AG04449 (cell line): ENCODE measurements at regions not wholly inside any gene's neighbourhood (a gene's known extent, or its start where the extent isn't known, plus 50 kb on each side); places are given as distances from the start of the nearest gene placed in this dataset.

Experiments used
- CTCF ChIA-PET: fragments of 350-600 bp; formaldehyde crosslinking; extraction: SDS; loops from one replicate; lab custom pipeline; 2021; ENCODE audit warnings: antibody characterized with exemption; lab: Yijun Ruan, JAX
- POLR2A ChIA-PET: fragments of 400-600, 350-600 bp; formaldehyde crosslinking; extraction: SDS; loops from one replicate; lab custom pipeline; 2020; ENCODE audit warnings: antibody characterized with exemption, inconsistent platforms; lab: Yijun Ruan, JAX
- DNase-seq: peaks from one replicate; pipeline ENCODE4 v3.0.0-alpha.2; 2010; ENCODE audit warnings: low read depth, low spot score
- H3K4me3 ChIP-seq: 2 replicates; pipeline ENCODE4 v1.5.1; 2011; ENCODE audit warnings: low read depth, mild to moderate bottlenecking, control low read depth, low read length
- TF ChIP-seq, protein P1 (sequence below): IDR thresholded peaks from one replicate; pipeline ENCODE4 v1.5.1; 2011; ENCODE audit warnings: mild to moderate bottlenecking, moderate library complexity, low read length, control low read depth, inconsistent platforms; ENCODE audit not compliant: insufficient read depth; ENCODE audit errors: missing control alignments

DNA sequence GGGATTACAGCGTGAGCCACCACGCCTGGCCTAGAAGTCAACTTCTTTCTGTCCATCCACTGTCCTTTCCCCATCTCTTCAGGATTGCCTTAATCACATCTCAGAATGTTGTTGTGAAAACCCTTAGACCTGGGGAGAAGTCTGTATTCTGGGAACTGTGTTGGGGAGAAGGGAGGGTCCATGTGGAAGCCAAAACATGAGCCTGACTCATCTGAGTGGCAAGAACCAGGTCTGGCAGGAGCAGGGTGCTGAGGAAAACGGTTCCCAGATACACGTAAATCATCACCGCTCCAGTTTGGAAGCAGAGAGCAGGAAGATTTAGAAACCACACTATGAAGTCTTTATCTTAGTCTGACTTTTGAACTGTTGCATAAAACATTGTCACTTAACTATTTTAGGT, 245.6 kb upstream of the RGS6 start:
- TF ChIP-seq, protein P1, sequence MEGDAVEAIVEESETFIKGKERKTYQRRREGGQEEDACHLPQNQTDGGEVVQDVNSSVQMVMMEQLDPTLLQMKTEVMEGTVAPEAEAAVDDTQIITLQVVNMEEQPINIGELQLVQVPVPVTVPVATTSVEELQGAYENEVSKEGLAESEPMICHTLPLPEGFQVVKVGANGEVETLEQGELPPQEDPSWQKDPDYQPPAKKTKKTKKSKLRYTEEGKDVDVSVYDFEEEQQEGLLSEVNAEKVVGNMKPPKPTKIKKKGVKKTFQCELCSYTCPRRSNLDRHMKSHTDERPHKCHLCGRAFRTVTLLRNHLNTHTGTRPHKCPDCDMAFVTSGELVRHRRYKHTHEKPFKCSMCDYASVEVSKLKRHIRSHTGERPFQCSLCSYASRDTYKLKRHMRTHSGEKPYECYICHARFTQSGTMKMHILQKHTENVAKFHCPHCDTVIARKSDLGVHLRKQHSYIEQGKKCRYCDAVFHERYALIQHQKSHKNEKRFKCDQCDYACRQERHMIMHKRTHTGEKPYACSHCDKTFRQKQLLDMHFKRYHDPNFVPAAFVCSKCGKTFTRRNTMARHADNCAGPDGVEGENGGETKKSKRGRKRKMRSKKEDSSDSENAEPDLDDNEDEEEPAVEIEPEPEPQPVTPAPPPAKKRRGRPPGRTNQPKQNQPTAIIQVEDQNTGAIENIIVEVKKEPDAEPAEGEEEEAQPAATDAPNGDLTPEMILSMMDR: no peak
- ChIA-PET CTCF (no interaction called here), POLR2A (no interaction called here)
- no peak overlapping the region for H3K4me3 ChIP-seq
- no peak for DNase-seq

DNA sequence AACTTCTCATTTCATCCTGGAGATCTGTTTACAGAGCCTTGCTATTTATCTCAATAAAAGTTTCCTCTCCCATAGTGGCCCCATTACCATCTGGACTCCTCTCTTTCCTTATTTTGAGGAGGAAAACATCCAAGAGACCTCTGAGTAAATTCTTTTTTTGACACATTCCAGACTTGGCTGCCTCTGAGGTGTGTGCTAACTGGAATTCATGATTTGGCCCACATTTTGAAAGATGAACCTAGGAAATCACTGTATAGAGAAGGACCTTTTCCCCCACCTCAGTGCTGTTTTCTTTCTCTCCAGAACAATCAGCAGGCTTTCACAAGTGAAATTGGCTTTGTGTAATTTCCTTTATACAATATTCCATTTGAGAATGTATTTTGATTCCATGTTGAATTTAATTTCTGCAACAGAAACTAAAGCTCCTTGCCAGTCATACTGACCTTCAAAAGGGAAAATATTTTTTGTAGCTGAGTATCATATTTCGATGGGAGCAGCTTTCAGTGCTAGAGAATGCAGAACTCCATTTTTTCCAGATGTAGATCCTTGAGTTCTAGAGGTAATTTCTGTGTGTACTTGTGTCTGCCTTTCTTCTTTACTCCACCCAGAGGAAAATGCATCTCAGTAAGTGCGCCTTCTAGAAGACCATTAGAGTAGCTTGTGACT, 244.9 kb upstream of the RGS6 start:
- CTCF ChIA-PET: no interaction called here
- no peak for DNase-seq
- POLR2A ChIA-PET: no interaction called here
- no peak overlapping the region for H3K4me3 ChIP-seq
- TF ChIP-seq, protein P1: no peak

DNA sequence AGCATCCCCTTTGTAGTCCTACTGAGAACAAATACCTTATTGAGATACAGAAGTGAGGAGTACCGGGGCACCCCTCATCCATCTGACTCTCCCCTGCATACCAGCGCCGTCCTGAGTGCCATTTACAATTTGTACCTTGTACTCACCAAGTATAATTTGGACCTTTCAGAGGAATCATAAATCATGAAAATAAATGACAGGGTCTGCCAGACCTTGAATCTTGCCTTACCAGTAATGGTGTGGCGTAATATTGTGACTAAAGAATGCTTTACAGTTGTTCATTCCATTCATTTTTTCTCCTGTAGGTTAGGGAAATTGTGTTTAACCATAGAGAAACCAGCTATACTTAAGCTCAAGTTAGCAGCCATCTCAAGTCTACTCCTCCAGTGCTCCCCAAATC, 243.7 kb upstream of the RGS6 start:
- DNase-seq: no peak
- CTCF ChIA-PET: interaction anchor here (1.1 to 1.2 kb wide), 2 partner anchors 10 to 548 kb away, joined by 3 read pairs; no protein-coding TSS in a partner anchor
- POLR2A ChIA-PET: no interaction called here
- TF ChIP-seq, protein P1: no peak
- no peak overlapping the region for H3K4me3 ChIP-seq

DNA sequence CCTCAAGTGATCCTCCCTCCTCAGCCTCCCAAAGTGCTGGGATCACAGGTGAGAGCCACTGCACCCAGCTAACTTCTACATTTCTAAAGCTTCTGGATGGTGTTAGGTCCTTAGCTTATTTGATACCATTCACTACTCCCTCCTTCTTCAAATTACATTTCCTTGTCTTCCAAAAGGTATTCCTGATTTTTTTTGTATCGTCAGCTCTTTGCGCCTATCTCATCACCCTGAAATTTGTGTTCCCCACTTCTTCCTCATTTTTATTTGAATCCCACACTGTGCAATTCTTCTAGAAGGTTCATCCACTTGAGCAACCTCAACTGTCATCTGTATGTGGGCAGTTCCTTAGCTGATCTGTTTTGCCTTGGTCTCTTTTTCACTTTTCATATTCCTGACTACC, 241.8 kb upstream of the RGS6 start:
- POLR2A ChIA-PET: no interaction called here
- H3K4me3 ChIP-seq: no peak overlapping the region
- CTCF ChIA-PET: interaction anchor here (1.0 to 1.1 kb wide), 2 partner anchors 8 to 62 kb away, joined by 3 to 4 read pairs; no protein-coding TSS in a partner anchor
- TF ChIP-seq, protein P1: no peak
- DNase-seq: no peak

DNA sequence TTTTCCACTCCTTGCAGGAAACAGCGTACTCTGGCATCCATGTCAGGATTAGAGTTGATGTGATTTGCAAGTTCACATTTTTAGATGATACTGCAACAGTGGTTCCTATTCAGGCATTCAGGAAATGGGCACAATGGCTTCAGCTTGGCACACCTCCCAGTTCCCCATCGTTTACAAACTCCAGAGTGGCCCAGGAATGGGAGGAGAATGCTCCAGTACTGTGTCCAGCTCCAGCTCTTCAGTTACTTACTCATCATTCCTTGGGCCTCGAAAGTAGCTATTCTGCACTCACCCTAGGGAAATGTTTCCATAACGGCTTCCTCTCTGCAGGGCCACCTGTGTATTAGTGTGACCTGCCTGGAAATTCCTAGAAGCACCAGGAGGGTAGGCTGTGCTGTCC, 239.7 kb upstream of the RGS6 start:
- H3K4me3 ChIP-seq: no peak overlapping the region
- no peak for DNase-seq
- ChIA-PET CTCF (interaction anchor here (1.6 kb wide), 1 partner anchor 554 kb away, joined by 3 read pairs; no protein-coding TSS in a partner anchor), POLR2A (no interaction called here)
- TF ChIP-seq, protein P1: no peak

DNA sequence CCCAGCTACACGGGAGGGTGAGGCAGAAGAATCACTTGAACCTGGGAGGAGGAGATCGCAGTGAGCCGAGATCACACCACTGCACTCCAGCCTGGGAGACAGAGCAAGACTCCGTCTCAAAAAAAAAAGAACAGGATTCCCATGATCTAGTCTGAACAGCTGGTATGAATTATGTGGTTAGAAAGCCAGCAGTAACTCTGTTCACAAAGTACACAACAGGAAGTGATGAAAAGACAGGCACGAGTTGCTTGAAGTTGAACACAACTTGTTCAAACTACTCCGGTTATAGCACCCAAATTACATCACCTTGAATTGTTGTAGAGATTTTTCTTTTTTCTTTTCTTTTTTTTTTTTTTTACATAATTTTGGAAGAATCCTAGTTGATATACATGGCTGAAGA, 238.8 kb upstream of the RGS6 start:
- no peak overlapping the region for H3K4me3 ChIP-seq
- CTCF ChIA-PET: no interaction called here
- TF ChIP-seq, protein P1: no peak
- POLR2A ChIA-PET: interaction anchor here (0.6 to 0.7 kb wide), 2 partner anchors 42 to 50 kb away, joined by 3 read pairs; no protein-coding TSS in a partner anchor
- DNase-seq: peak; percentile 82
